HL-60 (cell line): ENCODE measurements at regions not wholly inside any gene's neighbourhood (a gene's known extent, or its start where the extent isn't known, plus 50 kb on each side); places are given as distances from the start of the nearest gene placed in this dataset.

Experiments used
- CTCF ChIP-seq: IDR thresholded peaks from one replicate; pipeline ENCODE4 v1.5.1; 2011; ENCODE audit warnings: low read length, control low read depth, inconsistent platforms; ENCODE audit not compliant: insufficient read depth
- POLR2AphosphoS5 ChIP-seq: IDR thresholded peaks from 2 replicates; pipeline ENCODE4 v1.6.1; 2012; ENCODE audit warnings: low read depth
- SPI1 ChIP-seq: IDR thresholded peaks from 2 replicates; pipeline ENCODE4 v1.6.1; 2012; ENCODE audit warnings: low read depth, mild to moderate bottlenecking, borderline replicate concordance
- TF ChIP-seq, protein P1 (sequence below): IDR thresholded peaks from 2 replicates; pipeline ENCODE4 v1.6.1; 2012; ENCODE audit warnings: low read depth; ENCODE audit not compliant: insufficient replicate concordance

DNA sequence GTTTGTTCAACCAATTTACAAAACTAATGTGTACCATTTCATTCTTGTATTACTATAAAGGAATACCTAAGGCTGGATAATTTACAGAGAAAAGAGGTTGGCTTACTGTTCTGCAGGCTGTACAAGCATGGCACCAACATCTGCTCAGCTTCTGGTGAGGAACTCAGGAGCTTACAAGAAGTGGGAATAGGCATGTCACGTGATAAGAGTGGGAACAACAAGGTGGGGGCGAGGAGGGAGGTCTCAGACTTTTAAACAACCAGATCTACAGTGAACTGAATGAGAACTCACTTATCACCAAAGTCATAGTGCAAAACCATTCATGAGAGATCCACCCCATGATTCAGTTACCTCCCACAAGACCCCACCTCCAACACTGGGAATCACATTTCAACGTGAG is 1178.0 kb downstream of the REEP3 start:
- no peak for TF ChIP-seq CTCF
- no peak for TF ChIP-seq SPI1
- TF ChIP-seq, protein P1, sequence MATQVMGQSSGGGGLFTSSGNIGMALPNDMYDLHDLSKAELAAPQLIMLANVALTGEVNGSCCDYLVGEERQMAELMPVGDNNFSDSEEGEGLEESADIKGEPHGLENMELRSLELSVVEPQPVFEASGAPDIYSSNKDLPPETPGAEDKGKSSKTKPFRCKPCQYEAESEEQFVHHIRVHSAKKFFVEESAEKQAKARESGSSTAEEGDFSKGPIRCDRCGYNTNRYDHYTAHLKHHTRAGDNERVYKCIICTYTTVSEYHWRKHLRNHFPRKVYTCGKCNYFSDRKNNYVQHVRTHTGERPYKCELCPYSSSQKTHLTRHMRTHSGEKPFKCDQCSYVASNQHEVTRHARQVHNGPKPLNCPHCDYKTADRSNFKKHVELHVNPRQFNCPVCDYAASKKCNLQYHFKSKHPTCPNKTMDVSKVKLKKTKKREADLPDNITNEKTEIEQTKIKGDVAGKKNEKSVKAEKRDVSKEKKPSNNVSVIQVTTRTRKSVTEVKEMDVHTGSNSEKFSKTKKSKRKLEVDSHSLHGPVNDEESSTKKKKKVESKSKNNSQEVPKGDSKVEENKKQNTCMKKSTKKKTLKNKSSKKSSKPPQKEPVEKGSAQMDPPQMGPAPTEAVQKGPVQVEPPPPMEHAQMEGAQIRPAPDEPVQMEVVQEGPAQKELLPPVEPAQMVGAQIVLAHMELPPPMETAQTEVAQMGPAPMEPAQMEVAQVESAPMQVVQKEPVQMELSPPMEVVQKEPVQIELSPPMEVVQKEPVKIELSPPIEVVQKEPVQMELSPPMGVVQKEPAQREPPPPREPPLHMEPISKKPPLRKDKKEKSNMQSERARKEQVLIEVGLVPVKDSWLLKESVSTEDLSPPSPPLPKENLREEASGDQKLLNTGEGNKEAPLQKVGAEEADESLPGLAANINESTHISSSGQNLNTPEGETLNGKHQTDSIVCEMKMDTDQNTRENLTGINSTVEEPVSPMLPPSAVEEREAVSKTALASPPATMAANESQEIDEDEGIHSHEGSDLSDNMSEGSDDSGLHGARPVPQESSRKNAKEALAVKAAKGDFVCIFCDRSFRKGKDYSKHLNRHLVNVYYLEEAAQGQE = no peak
- no peak for TF ChIP-seq POLR2AphosphoS5
